IPS-20b (cell line): ENCODE measurements at regions not wholly inside any gene's neighbourhood (a gene's known extent, or its start where the extent isn't known, plus 50 kb on each side); places are given as distances from the start of the nearest gene placed in this dataset.

Source experiments
- H3K27ac ChIP-seq: one replicate; pipeline ENCODE4 v1.5.1; 2013; ENCODE audit warnings: low read length
- H3K27me3 ChIP-seq: 2 replicates; pipeline ENCODE4 v1.6.1; 2013; ENCODE audit warnings: mild to moderate bottlenecking, low read length, inconsistent platforms; ENCODE audit not compliant: insufficient read depth
- H3K36me3 ChIP-seq: 2 replicates; pipeline ENCODE4 v1.6.1; 2013; ENCODE audit warnings: low read depth, mild to moderate bottlenecking, inconsistent platforms, low read length, moderate library complexity; ENCODE audit not compliant: insufficient read depth
- H3K4me1 ChIP-seq: 2 replicates; pipeline ENCODE4 v1.6.1; 2013; ENCODE audit warnings: mild to moderate bottlenecking, control low read depth, inconsistent platforms, low read length, moderate library complexity; ENCODE audit not compliant: insufficient read depth
- H3K4me3 ChIP-seq: 2 replicates; pipeline ENCODE4 v1.5.1; 2013; ENCODE audit warnings: mild to moderate bottlenecking, low read length, inconsistent platforms
- H3K9ac ChIP-seq: 2 replicates; pipeline ENCODE4 v1.6.1; 2013; ENCODE audit warnings: low read depth, mild to moderate bottlenecking, inconsistent platforms, low read length, moderate library complexity
- H3K9me3 ChIP-seq: 2 replicates; pipeline ENCODE4 v1.6.1; 2013; ENCODE audit warnings: mild to moderate bottlenecking, low read depth, low read length, inconsistent platforms; ENCODE audit not compliant: insufficient read depth

DNA sequence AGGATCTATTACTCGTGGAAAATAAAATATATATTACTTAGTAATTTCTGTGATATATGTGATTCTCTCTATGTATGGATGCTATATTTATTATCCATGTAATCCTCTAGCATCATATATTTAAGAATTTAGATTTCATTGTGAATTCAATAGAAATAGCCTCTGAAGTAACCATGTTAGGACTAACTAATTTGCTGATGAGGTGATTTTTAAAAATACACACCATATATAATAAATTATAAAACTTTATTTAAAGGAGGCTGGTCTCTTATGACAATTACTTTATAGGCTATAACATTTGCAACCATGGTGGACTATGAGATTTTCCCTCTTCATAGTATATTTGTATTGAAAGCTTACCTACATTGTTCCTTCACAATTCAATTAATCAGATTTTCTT, 424.9 kb upstream of the MGAT4C start:
- peaks cover 3% of the 10 kb centered on the region; the same call in 1 of the 2 replicates for H3K4me1 ChIP-seq
- no peaks in the 10 kb centered on the region for H3K9me3 ChIP-seq
- no peak overlapping the region for H3K27ac ChIP-seq
- no peaks in the 10 kb centered on the region for H3K36me3 ChIP-seq
- H3K4me3 ChIP-seq = no peak overlapping the region
- H3K27me3 ChIP-seq = no peaks in the 10 kb centered on the region
- no peak overlapping the region for H3K9ac ChIP-seq

- Histone ChIP-seq H3K9me3 (no peaks in the 10 kb centered on the region), H3K9ac (no peak overlapping the region), H3K4me1 (peaks cover 6% of the 10 kb centered on the region; the same call in 1 of the 2 replicates), H3K36me3 (no peaks in the 10 kb centered on the region), H3K27ac (no peak overlapping the region), H3K4me3 (no peak overlapping the region), H3K27me3 (no peaks in the 10 kb centered on the region)
Observed at GRCh38 chr12:86675197-86675596, 419.0 kb upstream of the MGAT4C start.

- Histone ChIP-seq H3K4me1 (peaks cover 2% of the 10 kb centered on the region; the same call in 1 of the 2 replicates), H3K27ac (no peak overlapping the region), H3K9ac (no peak overlapping the region), H3K4me3 (no peak overlapping the region), H3K36me3 (no peaks in the 10 kb centered on the region), H3K9me3 (no peaks in the 10 kb centered on the region), H3K27me3 (no peaks in the 10 kb centered on the region)
Observed at GRCh38 chr12:86670986-86671385, 414.8 kb upstream of the MGAT4C start.

DNA sequence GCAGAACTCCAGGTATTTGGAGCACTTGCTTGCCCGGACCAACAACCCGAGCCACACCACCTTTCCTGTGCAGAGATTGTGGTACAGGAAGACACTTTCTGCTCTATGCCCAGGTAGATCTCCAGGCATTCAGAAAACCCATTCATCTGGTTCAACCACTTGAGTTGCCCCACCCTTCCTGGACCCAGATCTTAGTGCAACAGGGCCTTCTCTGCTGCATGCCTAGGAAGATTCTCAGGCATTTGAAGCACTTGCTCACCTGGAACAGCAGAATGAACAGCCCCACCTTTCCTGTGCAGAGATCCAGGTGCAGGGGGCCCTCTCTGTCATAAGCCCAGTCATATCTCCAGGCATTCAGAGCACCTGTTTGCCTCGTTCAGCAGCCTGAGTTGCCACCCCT, 412.8 kb upstream of the MGAT4C start:
- Histone ChIP-seq H3K4me3 (no peak overlapping the region), H3K36me3 (no peaks in the 10 kb centered on the region), H3K27me3 (no peaks in the 10 kb centered on the region), H3K4me1 (peaks cover 2% of the 10 kb centered on the region; the same call in 1 of the 2 replicates), H3K9ac (no peak overlapping the region), H3K27ac (no peak overlapping the region), H3K9me3 (no peaks in the 10 kb centered on the region)

- no peak overlapping the region for H3K27ac ChIP-seq
- no peaks in the 10 kb centered on the region for H3K36me3 ChIP-seq
- H3K9me3 ChIP-seq = no peaks in the 10 kb centered on the region
Observed at GRCh38 chr12:86666316-86666715, 410.1 kb upstream of the MGAT4C start.

GRCh38 chr12:86663716-86664115, 407.5 kb upstream of the MGAT4C start:
- no peaks in the 10 kb centered on the region for H3K9me3 ChIP-seq
- H3K9ac ChIP-seq = no peak overlapping the region
- no peak overlapping the region for H3K4me3 ChIP-seq
- no peaks in the 10 kb centered on the region for H3K27me3 ChIP-seq
- H3K4me1 ChIP-seq = no peaks in the 10 kb centered on the region
- no peaks in the 10 kb centered on the region for H3K36me3 ChIP-seq
- no peak overlapping the region for H3K27ac ChIP-seq

More at GRCh38 chr12:86666316-86666715, 410.1 kb upstream of the MGAT4C start:
- Histone ChIP-seq H3K27me3 (no peaks in the 10 kb centered on the region), H3K9ac (no peak overlapping the region), H3K4me3 (no peak overlapping the region), H3K4me1 (no peaks in the 10 kb centered on the region; the same call in 1 of the 2 replicates)

GRCh38 chr12:86663173-86663572, 407.0 kb upstream of the MGAT4C start:
- no peak overlapping the region for H3K27ac ChIP-seq
- H3K4me1 ChIP-seq = no peaks in the 10 kb centered on the region
- H3K9me3 ChIP-seq = no peaks in the 10 kb centered on the region
- no peak overlapping the region for H3K4me3 ChIP-seq
- H3K36me3 ChIP-seq = no peaks in the 10 kb centered on the region
- H3K27me3 ChIP-seq = no peaks in the 10 kb centered on the region
- no peak overlapping the region for H3K9ac ChIP-seq

- no peaks in the 10 kb centered on the region for H3K36me3 ChIP-seq
- no peak overlapping the region for H3K4me3 ChIP-seq
- no peaks in the 10 kb centered on the region for H3K9me3 ChIP-seq
- no peaks in the 10 kb centered on the region for H3K27me3 ChIP-seq
- H3K9ac ChIP-seq = no peak overlapping the region
- H3K27ac ChIP-seq = no peak overlapping the region
- no peaks in the 10 kb centered on the region for H3K4me1 ChIP-seq
Observed at GRCh38 chr12:86662464-86662863, 406.3 kb upstream of the MGAT4C start.

- H3K36me3 ChIP-seq = no peaks in the 10 kb centered on the region
- H3K9ac ChIP-seq = no peak overlapping the region
- H3K27ac ChIP-seq = no peak overlapping the region
- H3K4me3 ChIP-seq = no peak overlapping the region
- H3K27me3 ChIP-seq = no peaks in the 10 kb centered on the region
- no peaks in the 10 kb centered on the region for H3K9me3 ChIP-seq
- no peaks in the 10 kb centered on the region for H3K4me1 ChIP-seq
Observed at GRCh38 chr12:86660488-86661147, 404.4 kb upstream of the MGAT4C start.

- Histone ChIP-seq H3K27me3 (no peaks in the 10 kb centered on the region), H3K36me3 (no peaks in the 10 kb centered on the region), H3K4me3 (no peak overlapping the region), H3K4me1 (no peaks in the 10 kb centered on the region), H3K27ac (no peak overlapping the region), H3K9me3 (no peaks in the 10 kb centered on the region), H3K9ac (no peak overlapping the region)
Observed at GRCh38 chr12:86659985-86660384, 403.8 kb upstream of the MGAT4C start.

- Histone ChIP-seq H3K9me3 (no peaks in the 10 kb centered on the region), H3K9ac (no peak overlapping the region), H3K4me3 (no peak overlapping the region), H3K27me3 (no peaks in the 10 kb centered on the region), H3K4me1 (no peaks in the 10 kb centered on the region), H3K27ac (no peak overlapping the region), H3K36me3 (no peaks in the 10 kb centered on the region)
Observed at GRCh38 chr12:86658303-86658702, 402.1 kb upstream of the MGAT4C start.

DNA sequence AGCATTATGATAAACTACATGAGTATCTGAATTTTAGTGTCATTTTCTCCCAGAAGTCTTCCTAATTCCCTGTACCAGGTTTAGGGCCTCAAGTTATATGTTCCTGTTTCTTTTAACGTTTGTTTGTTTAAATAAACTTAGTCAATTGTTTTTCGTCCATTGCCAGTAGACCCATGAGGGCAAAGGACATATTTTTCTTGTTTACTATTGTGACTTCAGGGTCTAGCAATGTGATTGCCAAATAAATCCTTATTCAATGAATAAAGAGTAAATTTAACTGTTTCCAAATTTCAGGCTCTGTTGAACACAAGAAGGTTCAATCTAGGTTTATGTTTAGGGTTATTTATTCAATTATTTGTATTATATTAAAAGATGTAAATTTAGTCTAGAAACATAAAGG, 391.6 kb upstream of the MGAT4C start:
- no peak overlapping the region for H3K4me3 ChIP-seq
- H3K9me3 ChIP-seq = no peaks in the 10 kb centered on the region
- H3K4me1 ChIP-seq = no peaks in the 10 kb centered on the region
- no peaks in the 10 kb centered on the region for H3K27me3 ChIP-seq
- H3K27ac ChIP-seq = no peak overlapping the region
- H3K36me3 ChIP-seq = no peaks in the 10 kb centered on the region
- H3K9ac ChIP-seq = no peak overlapping the region
